ENCODE measurements at regions not wholly inside any gene's neighbourhood (a gene's known extent, or its start where the extent isn't known, plus 50 kb on each side); places are given as distances from the start of the nearest gene placed in this dataset.

DNA sequence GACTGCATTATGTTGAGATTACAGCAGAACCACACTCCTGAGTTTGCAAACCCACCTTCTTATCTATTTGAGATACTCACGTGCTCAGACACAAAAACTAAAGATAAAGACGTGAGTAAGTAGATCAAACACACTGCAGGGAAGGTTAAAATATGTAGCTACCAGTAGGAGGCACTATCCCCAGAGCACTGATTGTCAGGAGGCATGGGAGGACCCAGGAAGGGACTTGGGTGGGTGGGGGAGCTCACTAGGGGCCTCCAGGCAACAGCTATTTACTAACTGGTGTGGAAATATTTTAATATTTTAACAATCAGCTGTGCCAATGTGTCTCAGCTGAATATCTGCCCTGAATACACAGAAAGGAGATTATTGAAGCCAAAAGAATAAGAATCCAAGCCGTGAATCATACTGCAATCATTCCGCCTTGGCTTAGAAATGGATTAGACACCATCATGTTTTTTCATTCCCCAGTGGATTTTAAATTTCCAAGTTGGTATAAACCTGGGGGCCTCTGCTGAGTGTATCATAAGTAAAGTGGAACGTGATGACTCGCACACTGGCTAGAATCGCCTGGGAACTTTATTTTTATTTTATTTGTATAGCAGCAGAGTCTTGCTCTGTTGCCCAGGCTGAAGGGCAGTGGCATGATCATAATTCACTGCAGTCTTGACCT lies 73.2 kb upstream of the CACNA1A start:
- TF ChIP-seq POLR2AphosphoS5 (IDR thresholded peaks at IDR 0.05; ENCODE audit: insufficient read depth in 1 of 2, low read depth in 1 of 2), result no peak
- TF ChIP-seq, protein P1, sequence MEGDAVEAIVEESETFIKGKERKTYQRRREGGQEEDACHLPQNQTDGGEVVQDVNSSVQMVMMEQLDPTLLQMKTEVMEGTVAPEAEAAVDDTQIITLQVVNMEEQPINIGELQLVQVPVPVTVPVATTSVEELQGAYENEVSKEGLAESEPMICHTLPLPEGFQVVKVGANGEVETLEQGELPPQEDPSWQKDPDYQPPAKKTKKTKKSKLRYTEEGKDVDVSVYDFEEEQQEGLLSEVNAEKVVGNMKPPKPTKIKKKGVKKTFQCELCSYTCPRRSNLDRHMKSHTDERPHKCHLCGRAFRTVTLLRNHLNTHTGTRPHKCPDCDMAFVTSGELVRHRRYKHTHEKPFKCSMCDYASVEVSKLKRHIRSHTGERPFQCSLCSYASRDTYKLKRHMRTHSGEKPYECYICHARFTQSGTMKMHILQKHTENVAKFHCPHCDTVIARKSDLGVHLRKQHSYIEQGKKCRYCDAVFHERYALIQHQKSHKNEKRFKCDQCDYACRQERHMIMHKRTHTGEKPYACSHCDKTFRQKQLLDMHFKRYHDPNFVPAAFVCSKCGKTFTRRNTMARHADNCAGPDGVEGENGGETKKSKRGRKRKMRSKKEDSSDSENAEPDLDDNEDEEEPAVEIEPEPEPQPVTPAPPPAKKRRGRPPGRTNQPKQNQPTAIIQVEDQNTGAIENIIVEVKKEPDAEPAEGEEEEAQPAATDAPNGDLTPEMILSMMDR (IDR thresholded peaks at IDR 0.05), result no peak
